Thyroid gland (tissue), 4 donors: ENCODE measurements at regions not wholly inside any gene's neighbourhood (a gene's known extent, or its start where the extent isn't known, plus 50 kb on each side); places are given as distances from the start of the nearest gene placed in this dataset.

ENCODE experiments used
- DNase-seq, 2 donors: peaks; one replicate each; pipeline ENCODE4 v3.0.0-alpha.2; 2019
- H3K27ac ChIP-seq, 3 donors: fragments of 200-600 bp; sonication (generic); 1 replicate in 2 of 3; 2 replicates in 1 of 3; pipeline ENCODE4 v1.5.1; 2016 to 2019; ENCODE audit warnings: mild to moderate bottlenecking in 1 of 3, moderate library complexity in 1 of 3
- H3K27me3 ChIP-seq: fragments of 200-600 bp; sonication (generic); one replicate; pipeline ENCODE4 v1.5.1; 2019
- H3K36me3 ChIP-seq, 2 donors: fragments of 200-600 bp; sonication (generic); one replicate each; pipeline ENCODE4 v1.5.1; 2016 to 2019
- H3K4me1 ChIP-seq, 2 donors: fragments of 200-600 bp; sonication (generic); one replicate each; pipeline ENCODE4 v1.5.1; 2017 to 2019
- H3K4me3 ChIP-seq, 3 donors: fragments of 200-600 bp; sonication (generic); replicated peaks in 1 of 3; 1 replicate in 2 of 3; 2 replicates in 1 of 3; pipeline ENCODE4 v1.5.1; 2016; ENCODE audit warnings: mild to moderate bottlenecking in 1 of 3
- H3K9me3 ChIP-seq: fragments of 200-600 bp; sonication (generic); one replicate; pipeline ENCODE4 v1.5.1; 2017
- POLR2A ChIP-seq, 2 donors: fragments of 450-650 bp; IDR thresholded peaks; one replicate each; pipeline ENCODE4 v1.6.1; 2017; ENCODE audit warnings: antibody characterized with exemption in 2 of 2, mild to moderate bottlenecking in 2 of 2, moderate library complexity in 1 of 2
- WGBS, 2 donors: methylation state at CpG; one replicate each; pipeline ENCODE4 v1.1.5; 2017; 5-methylcytosine and 5-hydroxymethylcytosine counted together
- intact Hi-C: fragments of 100-400 bp; cut with DNase I; formaldehyde crosslinking; loops from one replicate; pipeline ENCODE4 v1.15.1; 2023
- TF ChIP-seq, protein P1 (sequence below), 6 experiments: fragments of 200-600 bp in 3 of 6; fragments of 450-650 bp in 3 of 6; sonication (generic) in 3 of 6; IDR thresholded peaks; one replicate each; pipeline ENCODE4 v1.5.1; 2016 to 2019; ENCODE audit warnings: antibody characterized with exemption in 6 of 6, mild to moderate bottlenecking in 2 of 6, inconsistent platforms in 1 of 6, moderate library complexity in 1 of 6

DNA sequence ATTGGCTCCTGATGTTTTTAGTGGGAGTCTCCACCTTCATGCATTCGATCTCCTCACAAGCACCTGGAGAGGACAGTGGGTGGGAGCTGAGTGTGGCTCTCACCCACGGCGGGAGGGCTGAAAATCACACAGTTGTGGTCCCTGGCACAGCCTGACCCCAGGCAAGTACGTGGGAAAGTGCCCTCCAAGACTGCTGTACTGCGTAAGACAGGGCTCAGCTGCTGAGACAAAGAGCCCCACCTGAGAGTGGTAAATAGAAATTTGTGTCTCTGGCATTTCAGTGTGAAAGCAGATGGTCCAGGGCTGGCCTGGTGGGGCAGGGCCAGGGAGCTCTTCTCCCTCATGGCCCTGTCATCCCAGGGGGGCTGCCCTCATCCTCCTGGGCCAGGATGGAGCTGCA, 77.4 kb upstream of the IQSEC1 start:
- Histone ChIP-seq H3K9me3 (no peaks in the 10 kb centered on the region), H3K4me3 (no peak overlapping the region), H3K4me1 (no peaks in the 10 kb centered on the region), H3K27ac (no peak overlapping the region), H3K27me3 (no peaks in the 10 kb centered on the region), H3K36me3 (no peaks in the 10 kb centered on the region)
- TF ChIP-seq, protein P1, sequence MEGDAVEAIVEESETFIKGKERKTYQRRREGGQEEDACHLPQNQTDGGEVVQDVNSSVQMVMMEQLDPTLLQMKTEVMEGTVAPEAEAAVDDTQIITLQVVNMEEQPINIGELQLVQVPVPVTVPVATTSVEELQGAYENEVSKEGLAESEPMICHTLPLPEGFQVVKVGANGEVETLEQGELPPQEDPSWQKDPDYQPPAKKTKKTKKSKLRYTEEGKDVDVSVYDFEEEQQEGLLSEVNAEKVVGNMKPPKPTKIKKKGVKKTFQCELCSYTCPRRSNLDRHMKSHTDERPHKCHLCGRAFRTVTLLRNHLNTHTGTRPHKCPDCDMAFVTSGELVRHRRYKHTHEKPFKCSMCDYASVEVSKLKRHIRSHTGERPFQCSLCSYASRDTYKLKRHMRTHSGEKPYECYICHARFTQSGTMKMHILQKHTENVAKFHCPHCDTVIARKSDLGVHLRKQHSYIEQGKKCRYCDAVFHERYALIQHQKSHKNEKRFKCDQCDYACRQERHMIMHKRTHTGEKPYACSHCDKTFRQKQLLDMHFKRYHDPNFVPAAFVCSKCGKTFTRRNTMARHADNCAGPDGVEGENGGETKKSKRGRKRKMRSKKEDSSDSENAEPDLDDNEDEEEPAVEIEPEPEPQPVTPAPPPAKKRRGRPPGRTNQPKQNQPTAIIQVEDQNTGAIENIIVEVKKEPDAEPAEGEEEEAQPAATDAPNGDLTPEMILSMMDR (IDR thresholded peaks at IDR 0.05) = no peak
- no peak for TF ChIP-seq POLR2A (IDR thresholded peaks at IDR 0.05)
- 78 to 79% methylated on average over 5 of the region's 5 CpGs for WGBS, 2 donors
- DNase-seq = no peak
- intact Hi-C loops = no loop called here

DNA sequence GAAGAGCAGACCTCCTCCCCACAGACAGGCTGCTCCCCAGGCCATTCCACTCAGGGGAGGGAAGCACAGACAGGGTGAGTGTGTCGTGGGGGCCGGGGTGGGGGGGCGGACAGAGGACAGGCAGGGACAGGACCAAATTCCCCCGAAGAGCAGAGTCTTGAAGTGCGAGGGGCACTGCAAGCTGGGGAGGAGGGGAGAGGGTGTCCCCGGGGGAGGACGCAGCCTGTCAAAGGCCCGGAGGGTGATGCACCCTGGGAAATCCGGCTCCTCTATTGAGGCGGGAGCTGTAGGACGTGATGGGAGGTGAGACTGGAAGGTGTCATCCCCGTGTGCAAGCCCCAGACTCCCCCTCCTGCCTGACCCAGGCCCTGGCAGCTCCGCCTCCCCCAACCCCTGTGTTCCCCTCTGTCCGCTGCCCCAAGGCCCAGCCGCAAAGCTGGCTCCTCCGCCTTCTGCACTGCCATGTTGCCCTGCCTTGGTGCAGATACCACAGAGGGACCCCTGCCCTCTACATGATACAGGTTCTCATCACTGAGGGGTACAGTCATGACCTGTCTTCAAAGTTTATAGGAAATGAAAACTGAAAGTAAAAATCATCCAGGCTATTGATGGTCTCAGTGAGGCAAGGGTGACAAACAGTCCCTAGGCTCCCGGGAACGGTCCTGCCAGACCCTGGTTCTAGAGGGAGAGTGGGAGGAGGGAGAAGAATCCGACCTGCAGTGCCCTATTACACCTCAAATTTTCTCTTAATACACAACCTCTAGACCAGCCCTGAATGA, 76.3 kb upstream of the IQSEC1 start:
- Histone ChIP-seq H3K27ac (no peak overlapping the region), H3K4me3 (no peak overlapping the region), H3K4me1 (no peaks in the 10 kb centered on the region), H3K27me3 (no peaks in the 10 kb centered on the region), H3K36me3 (no peaks in the 10 kb centered on the region), H3K9me3 (no peaks in the 10 kb centered on the region)
- TF ChIP-seq, protein P1 (IDR thresholded peaks at IDR 0.05) = no peak
- no peak for TF ChIP-seq POLR2A (IDR thresholded peaks at IDR 0.05)
- intact Hi-C loops = no loop called here
- no peak for DNase-seq
- 64 to 67% methylated on average over 18 to 19 of the region's 19 CpGs for WGBS, 2 donors

DNA sequence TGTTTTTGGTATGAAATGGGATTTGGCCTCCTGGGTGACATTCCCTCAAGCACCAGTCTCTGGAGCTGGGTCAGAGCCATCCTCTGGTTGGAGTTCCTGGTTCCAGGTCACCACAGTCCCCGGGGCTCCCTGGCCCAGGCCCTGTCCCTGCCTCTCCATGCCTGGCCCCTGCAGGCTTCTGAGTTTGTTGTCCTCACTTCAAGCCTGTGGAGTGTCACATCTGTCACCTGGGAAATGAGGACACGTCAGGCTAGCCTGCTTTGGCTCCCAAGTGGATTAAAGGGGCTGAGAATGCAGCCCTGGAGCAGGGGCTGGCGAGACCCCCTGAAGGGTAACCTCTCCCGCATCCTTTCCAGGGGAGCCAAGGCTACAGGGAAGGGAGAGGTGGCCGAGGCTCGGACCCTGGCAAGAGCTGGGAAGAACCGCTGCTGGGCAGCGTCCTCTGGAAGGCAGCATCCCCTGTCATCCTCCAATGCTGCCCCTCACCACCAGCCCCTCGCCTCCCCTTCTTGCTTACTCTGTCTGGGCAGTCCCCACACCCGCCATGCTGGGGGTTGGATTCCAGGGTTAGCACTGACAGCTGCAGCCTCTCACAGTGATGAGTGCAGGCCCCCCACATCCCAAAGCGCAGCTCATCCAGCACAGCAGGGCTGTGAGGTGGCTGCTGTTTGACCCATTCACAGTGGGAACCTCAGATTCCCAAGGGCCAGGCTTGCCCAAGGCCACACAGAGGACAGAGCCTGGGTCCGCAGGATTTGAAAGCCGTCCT, 75.5 kb upstream of the IQSEC1 start:
- no peaks in the 10 kb centered on the region for H3K36me3 ChIP-seq
- TF ChIP-seq, protein P1 (IDR thresholded peaks at IDR 0.05) = no peak
- no peak for TF ChIP-seq POLR2A (IDR thresholded peaks at IDR 0.05)
- H3K27ac ChIP-seq = no peak overlapping the region
- intact Hi-C loops = no loop called here
- no peaks in the 10 kb centered on the region for H3K9me3 ChIP-seq
- H3K27me3 ChIP-seq = no peaks in the 10 kb centered on the region
- DNase-seq = no peak
- H3K4me1 ChIP-seq = no peaks in the 10 kb centered on the region
- WGBS, 2 donors = 57 to 67% methylated on average over 8 to 9 of the region's 13 CpGs
- no peak overlapping the region for H3K4me3 ChIP-seq

GRCh38 chr3:13148126-13148525, 74.9 kb upstream of the IQSEC1 start:
- DNase-seq = no peak

More at GRCh38 chr3:13148126-13148525, 74.9 kb upstream of the IQSEC1 start:
- no peaks in the 10 kb centered on the region for H3K9me3 ChIP-seq
- H3K36me3 ChIP-seq = no peaks in the 10 kb centered on the region
- no peak for TF ChIP-seq POLR2A (IDR thresholded peaks at IDR 0.05)
- TF ChIP-seq, protein P1 (IDR thresholded peaks at IDR 0.05) = no peak
- no peak overlapping the region for H3K27ac ChIP-seq
- H3K4me1 ChIP-seq = no peaks in the 10 kb centered on the region
- no peak overlapping the region for H3K4me3 ChIP-seq
- no peaks in the 10 kb centered on the region for H3K27me3 ChIP-seq
- 69 to 84% methylated on average over 8 of the region's 8 CpGs for WGBS, 2 donors
- intact Hi-C loops = no loop called here
